ENCODE measurements at regions not wholly inside any gene's neighbourhood (a gene's known extent, or its start where the extent isn't known, plus 50 kb on each side); places are given as distances from the start of the nearest gene placed in this dataset.
A peak's percentile ranks its signal among the peaks of the same experiment; 100 is the strongest.
"Not testable (repeated sequence)": the region's sequence is repeated elsewhere in the genome, so short reads cannot be mapped to it uniquely, and the experiment has no call there.

- DNase-seq (ENCODE audit: low read depth); in situ Hi-C loops (cut with HindIII; ENCODE audit: low sequenced_read_pairs); H3K4me3 ChIP-seq (ENCODE audit: low read depth, low read length): not testable (repeated sequence)
Measured at GRCh38 chr5:97234380-97234779, 51.3 kb upstream of the RIOK2 start.

DNA sequence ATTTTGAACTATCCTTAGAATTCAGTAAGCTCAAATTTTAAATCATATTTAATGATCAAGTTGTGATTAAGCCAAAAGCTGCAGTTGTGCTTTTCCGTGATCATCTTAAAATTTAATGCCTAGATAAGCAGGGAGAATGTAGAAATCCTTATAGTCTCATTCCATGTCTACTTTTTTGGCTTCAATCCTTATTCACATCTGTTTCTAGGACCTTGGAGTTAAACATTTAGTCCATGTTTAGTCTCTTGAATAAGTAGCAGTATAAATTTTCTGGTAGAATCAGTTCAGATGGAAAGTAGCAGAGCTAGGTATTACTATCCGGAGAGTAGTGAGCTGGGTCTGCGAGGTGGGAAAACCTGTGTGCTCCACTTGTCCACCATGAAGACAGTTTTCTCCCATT lies 59.3 kb upstream of the RIOK2 start:
- no peak for DNase-seq (ENCODE audit: low read depth)
- no peak overlapping the region for H3K4me3 ChIP-seq (ENCODE audit: low read depth, low read length)
- no peak for TF ChIP-seq CTCF (IDR thresholded peaks at IDR 0.05; ENCODE audit: low read depth, low read length, missing control alignments)
- in situ Hi-C loops (cut with HindIII; ENCODE audit: low sequenced_read_pairs) = no loop called here

DNA sequence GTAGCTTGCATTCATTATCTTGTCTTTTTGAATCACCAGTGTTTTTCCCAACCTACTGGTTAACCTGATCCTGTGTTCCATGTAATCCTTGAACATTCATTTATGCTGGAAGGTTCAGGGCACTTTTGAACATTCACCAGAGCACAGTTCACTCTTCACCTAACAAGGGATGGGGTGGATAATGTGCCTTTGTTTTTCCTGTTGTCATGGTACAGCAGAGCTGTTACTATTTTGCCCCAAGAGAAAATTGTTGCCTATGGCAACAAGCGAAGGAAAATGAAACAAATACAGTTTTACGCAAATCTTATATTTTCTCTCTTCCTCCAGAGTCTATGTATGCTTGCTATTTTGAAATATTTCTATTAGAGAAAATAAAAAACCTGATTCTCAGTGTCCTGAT lies 60.3 kb upstream of the RIOK2 start:
- TF ChIP-seq CTCF (IDR thresholded peaks at IDR 0.05; ENCODE audit: low read depth, low read length, missing control alignments) = no peak
- H3K4me3 ChIP-seq (ENCODE audit: low read depth, low read length) = no peak overlapping the region
- in situ Hi-C loops (cut with HindIII; ENCODE audit: low sequenced_read_pairs) = no loop called here
- DNase-seq (ENCODE audit: low read depth) = no peak

DNA sequence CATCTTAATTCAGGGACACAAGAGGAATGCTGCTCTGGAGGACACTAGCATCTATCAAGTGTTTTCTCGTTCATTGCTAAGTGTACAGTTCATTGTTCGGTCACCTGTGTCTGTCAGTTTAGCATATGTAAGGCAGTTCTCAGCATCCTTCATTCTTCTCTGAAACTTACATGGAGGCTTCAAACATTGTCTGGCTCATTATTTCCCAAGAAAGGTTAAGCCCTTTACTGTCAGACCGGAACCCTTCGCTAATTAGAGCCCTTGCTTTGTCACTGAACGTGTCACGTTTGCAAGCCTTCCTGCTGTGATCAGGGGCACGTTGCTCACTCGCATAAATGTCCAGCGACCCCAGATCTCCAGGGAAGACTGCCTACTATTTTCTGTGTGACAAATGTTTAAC lies 62.3 kb upstream of the RIOK2 start:
- TF ChIP-seq CTCF (IDR thresholded peaks at IDR 0.05; ENCODE audit: low read depth, low read length, missing control alignments) = no peak
- no peak for DNase-seq (ENCODE audit: low read depth)
- in situ Hi-C loops (cut with HindIII; ENCODE audit: low sequenced_read_pairs) = no loop called here
- H3K4me3 ChIP-seq (ENCODE audit: low read depth, low read length) = no peak overlapping the region

DNA sequence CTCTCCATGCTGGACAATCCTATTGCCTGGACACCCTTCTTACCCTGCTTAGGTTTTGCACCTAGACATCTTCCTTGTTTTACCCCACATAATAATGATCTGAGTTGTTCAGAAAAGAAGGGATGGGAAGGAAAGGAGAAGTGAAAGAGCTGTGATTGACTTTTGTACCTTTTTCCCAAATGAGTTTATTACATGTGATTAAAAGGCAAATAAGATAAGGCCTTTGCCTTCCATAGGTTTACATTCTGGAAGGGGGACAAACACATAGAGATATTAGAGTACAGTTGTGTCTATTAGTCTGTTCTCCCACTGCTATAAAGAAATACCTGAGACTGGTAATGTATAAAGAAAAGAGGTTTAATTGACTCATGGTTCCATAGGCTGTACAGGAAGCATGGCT lies 67.1 kb upstream of the RIOK2 start:
- TF ChIP-seq CTCF (IDR thresholded peaks at IDR 0.05; ENCODE audit: low read depth, low read length, missing control alignments) = no peak
- in situ Hi-C loops (cut with HindIII; ENCODE audit: low sequenced_read_pairs) = no loop called here
- H3K4me3 ChIP-seq (ENCODE audit: low read depth, low read length) = no peak overlapping the region
- no peak for DNase-seq (ENCODE audit: low read depth)

DNA sequence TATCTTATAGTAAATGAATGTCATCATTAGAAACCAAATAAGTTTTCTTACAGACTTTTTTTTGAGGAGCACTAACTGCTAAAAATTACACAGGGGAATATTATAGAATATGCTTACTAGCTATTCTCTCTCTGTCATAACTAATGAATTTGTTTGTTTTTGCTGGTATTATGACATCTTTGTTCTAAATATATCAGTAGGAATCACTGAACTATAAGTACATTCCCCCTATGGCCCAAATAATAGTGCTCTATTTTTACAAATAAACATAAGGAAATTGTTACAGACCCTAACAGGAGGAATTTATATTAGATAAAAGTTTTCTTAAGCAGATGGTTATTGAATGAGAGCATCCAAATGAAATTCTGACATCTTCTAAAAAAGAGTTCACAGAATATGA lies 83.0 kb upstream of the RIOK2 start:
- no peak for DNase-seq (ENCODE audit: low read depth)
- H3K4me3 ChIP-seq (ENCODE audit: low read depth, low read length) = no peak overlapping the region
- TF ChIP-seq CTCF (IDR thresholded peaks at IDR 0.05; ENCODE audit: low read depth, low read length, missing control alignments) = no peak
- in situ Hi-C loops (cut with HindIII; ENCODE audit: low sequenced_read_pairs) = no loop called here

- in situ Hi-C loops (cut with HindIII; ENCODE audit: low sequenced_read_pairs) = no loop called here
- DNase-seq (ENCODE audit: low read depth) = peak; percentile 0
- no peak for TF ChIP-seq CTCF (IDR thresholded peaks at IDR 0.05; ENCODE audit: low read depth, low read length, missing control alignments)
- H3K4me3 ChIP-seq (ENCODE audit: low read depth, low read length) = no peak overlapping the region
Measured at GRCh38 chr5:97266576-97266975, 83.5 kb upstream of the RIOK2 start.

Measured in astrocyte of the cerebellum (primary cell).